ENCODE measurements at regions not wholly inside any gene's neighbourhood (a gene's known extent, or its start where the extent isn't known, plus 50 kb on each side); places are given as distances from the start of the nearest gene placed in this dataset.

- DNase-seq (ENCODE audit: low read depth), result no peak
- TF ChIP-seq CTCF (conservative IDR thresholded peaks at IDR 0.05; ENCODE audit: low read length), result no peak
- no peak overlapping the region for H3K4me3 ChIP-seq (ENCODE audit: low read length)
These were observed 334.0 kb downstream of the PCDH19 start for GRCh38 chrX:100076031-100076430.

GRCh38 chrX:100072336-100072735, 337.7 kb downstream of the PCDH19 start:
- H3K4me3 ChIP-seq (ENCODE audit: low read length), result no peak overlapping the region
- peak; percentile 35 for TF ChIP-seq CTCF (conservative IDR thresholded peaks at IDR 0.05; ENCODE audit: low read length)

GRCh38 chrX:100070334-100070849, 339.7 kb downstream of the PCDH19 start:
- TF ChIP-seq CTCF (conservative IDR thresholded peaks at IDR 0.05; ENCODE audit: low read length), result no peak
- DNase-seq (ENCODE audit: low read depth), result no peak
- H3K4me3 ChIP-seq (ENCODE audit: low read length), result no peak overlapping the region

More at GRCh38 chrX:100072336-100072735, 337.7 kb downstream of the PCDH19 start:
- peak; percentile 70 for DNase-seq (ENCODE audit: low read depth)

- no peak for DNase-seq (ENCODE audit: low read depth)
- no peak for TF ChIP-seq CTCF (conservative IDR thresholded peaks at IDR 0.05; ENCODE audit: low read length)
- no peak overlapping the region for H3K4me3 ChIP-seq (ENCODE audit: low read length)
These were observed 361.9 kb downstream of the PCDH19 start for GRCh38 chrX:100048156-100048555.

Measured in AG10803 (cell line).